PFSK-1 (cell line): ENCODE measurements at regions not wholly inside any gene's neighbourhood (a gene's known extent, or its start where the extent isn't known, plus 50 kb on each side); places are given as distances from the start of the nearest gene placed in this dataset.

ENCODE experiments used
- FOXP2 ChIP-seq: optimal IDR thresholded peaks from 2 replicates; pipeline ENCODE3; 2011; ENCODE audit warnings: borderline replicate concordance, control low read depth, inconsistent platforms; ENCODE audit not compliant: insufficient read depth; ENCODE audit errors: extremely low read length, extremely low read depth
- POLR2AphosphoS5 ChIP-seq: IDR thresholded peaks from 2 replicates; pipeline ENCODE4 v1.6.1; 2012; ENCODE audit warnings: low read depth, mild to moderate bottlenecking, control low read depth, low read length, moderate library complexity
- REST ChIP-seq, 2 experiments: IDR thresholded peaks; 2 replicates each; pipeline versions ENCODE4 v1.6.1 to v1.8.0; 2011 to 2012; ENCODE audit warnings: low read depth in 2 of 2, low read length in 2 of 2, control low read depth in 1 of 2, inconsistent platforms in 1 of 2, mild to moderate bottlenecking in 1 of 2, moderate library complexity in 1 of 2; ENCODE audit not compliant: insufficient read depth in 1 of 2
- SIN3A ChIP-seq: IDR thresholded peaks from 2 replicates; pipeline ENCODE4 v1.6.1; 2012; ENCODE audit warnings: mild to moderate bottlenecking, low read length, moderate library complexity, borderline replicate concordance; ENCODE audit not compliant: insufficient read depth
- TAF1 ChIP-seq: IDR thresholded peaks from 2 replicates; pipeline ENCODE4 v1.6.1; 2012; ENCODE audit warnings: low read length, control low read depth, borderline replicate concordance; ENCODE audit not compliant: insufficient read depth

GRCh38 chr2:217028128-217028527 lies 168.3 kb upstream of the TNP1 start:
- TF ChIP-seq TAF1: no peak
- no peak for TF ChIP-seq SIN3A
- TF ChIP-seq FOXP2: no peak
- no peak for TF ChIP-seq REST (IDR thresholded peaks at IDR 0.05; ENCODE audit: insufficient read depth in 1 of 2, low read depth in 2 of 2, low read length in 2 of 2)
- no peak for TF ChIP-seq POLR2AphosphoS5

GRCh38 chr2:217027414-217027813 lies 167.6 kb upstream of the TNP1 start:
- TF ChIP-seq TAF1 (no peak), REST (IDR thresholded peaks at IDR 0.05; ENCODE audit: insufficient read depth in 1 of 2, low read depth in 2 of 2, low read length in 2 of 2) (no peak), FOXP2 (no peak), POLR2AphosphoS5 (no peak), SIN3A (no peak)

- TF ChIP-seq FOXP2: no peak
- TF ChIP-seq TAF1: no peak
- TF ChIP-seq SIN3A: no peak
- TF ChIP-seq POLR2AphosphoS5: no peak
- no peak for TF ChIP-seq REST (IDR thresholded peaks at IDR 0.05; ENCODE audit: insufficient read depth in 1 of 2, low read depth in 2 of 2, low read length in 2 of 2)
These were observed 166.7 kb upstream of the TNP1 start for GRCh38 chr2:217026569-217026968.

GRCh38 chr2:217026161-217026560 lies 166.3 kb upstream of the TNP1 start:
- TF ChIP-seq TAF1: no peak

GRCh38 chr2:217023611-217024010 lies 163.7 kb upstream of the TNP1 start:
- TF ChIP-seq REST (IDR thresholded peaks at IDR 0.05; ENCODE audit: insufficient read depth in 1 of 2, low read depth in 2 of 2, low read length in 2 of 2): no peak
- no peak for TF ChIP-seq POLR2AphosphoS5
